ENCODE measurements at regions not wholly inside any gene's neighbourhood (a gene's known extent, or its start where the extent isn't known, plus 50 kb on each side); places are given as distances from the start of the nearest gene placed in this dataset.
A peak's percentile ranks its signal among the peaks of the same experiment; 100 is the strongest.

DNA sequence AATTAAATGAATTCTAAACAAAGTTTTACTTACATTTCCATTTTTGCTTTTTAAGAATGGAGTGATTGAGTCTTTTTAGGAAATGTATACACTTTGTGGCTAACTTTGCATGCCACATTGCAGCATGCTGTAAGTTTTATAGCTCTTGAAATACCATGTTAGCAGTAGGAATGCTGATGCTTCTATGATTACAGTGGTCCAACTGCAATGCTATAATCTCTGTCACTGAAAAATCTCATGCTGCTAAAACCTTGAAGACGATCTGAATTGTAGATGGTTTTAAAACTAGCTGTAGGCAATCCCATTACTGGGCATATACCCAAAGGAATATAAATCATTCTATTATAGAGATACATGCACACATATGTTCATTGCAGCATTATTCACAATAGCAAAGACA is 127.6 kb downstream of the WIF1 start:
- TF ChIP-seq FOSL1 (IDR thresholded peaks at IDR 0.05; ENCODE audit: insufficient read depth, low read depth, low read length) (no peak), RXRA (IDR thresholded peaks at IDR 0.05; ENCODE audit: insufficient read depth, low read depth, low read length) (no peak), GABPA (IDR thresholded peaks at IDR 0.05; ENCODE audit: borderline replicate concordance, insufficient read depth, low read length) (no peak), EZH2 (IDR thresholded peaks at IDR 0.05; ENCODE audit: low read depth, low read length, severe bottlenecking) (no peak), TCF12 (IDR thresholded peaks at IDR 0.05; ENCODE audit: low read depth, low read length) (no peak)
- Histone ChIP-seq H3K79me2 (ENCODE audit: control insufficient read depth in 1 of 2, insufficient read depth in 2 of 2, low read length in 2 of 2) (no peaks in the 10 kb centered on the region), H3K14ac (ENCODE audit: insufficient read length) (no peak overlapping the region), H3K4ac (replicated peaks; ENCODE audit: insufficient read length, low read depth, low read length) (no peak overlapping the region), H4K91ac (replicated peaks; ENCODE audit: insufficient read length, low read length) (peak overlapping the region; percentile 83), H4K20me1 (replicated peaks in 1 of 2; ENCODE audit: control insufficient read depth in 1 of 2, insufficient read depth in 2 of 2, low read length in 2 of 2) (no peaks in the 10 kb centered on the region), H3K36me3 (ENCODE audit: control insufficient read depth in 2 of 4, insufficient read depth in 4 of 4, low read length in 3 of 4) (peaks cover 0 to 16% (median 0%) of the 10 kb centered on the region in 4 experiments; a peak in 2 of 8 replicates), H3K18ac (ENCODE audit: extremely low read depth, low read length) (no peak overlapping the region), H2BK120ac (replicated peaks; ENCODE audit: low read depth, low read length) (peak overlapping the region; percentile 91), H2BK15ac (ENCODE audit: low read length) (no peak overlapping the region), H2AFZ (ENCODE audit: low read length) (no peak overlapping the region), H3K79me1 (ENCODE audit: low read depth, low read length) (no peaks in the 10 kb centered on the region; the same call in 1 of the 2 replicates), H2BK5ac (ENCODE audit: low read depth, low read length) (peak overlapping the region; percentile 54; the same call in 1 of the 2 replicates), H3K9me3 (ENCODE audit: insufficient read depth in 2 of 2, low read depth in 1 of 2, low read length in 1 of 2) (peaks cover 14 to 23% of the 10 kb centered on the region in 2 experiments), H3K27ac (ENCODE audit: low read depth, low read length) (no peak overlapping the region), H4K5ac (ENCODE audit: insufficient read length, low read depth, low read length) (peak overlapping the region; percentile 20), H3K4me1 (replicated peaks in 1 of 4; ENCODE audit: control insufficient read depth in 3 of 4, insufficient read depth in 4 of 4, low read length in 3 of 4) (peaks cover 0 to 12% (median 10%) of the 10 kb centered on the region in 4 experiments; a peak in 4 of 7 replicates), H3K23ac (ENCODE audit: insufficient read length) (no peak overlapping the region), H2AK5ac (ENCODE audit: low read depth, low read length) (no peak overlapping the region), H4K8ac (ENCODE audit: extremely low read depth, insufficient read depth, low read length) (no peak overlapping the region), H3K4me2 (ENCODE audit: insufficient read depth in 1 of 2, low read depth in 2 of 2, low read length in 2 of 2) (no peak overlapping the region), H3K4me3 (ENCODE audit: extremely low read depth in 1 of 4, insufficient read depth in 2 of 4, low read depth in 3 of 4, low read length in 4 of 4) (no peak overlapping the region), H3K23me2 (ENCODE audit: low read depth, low read length) (no peaks in the 10 kb centered on the region), H3K56ac (replicated peaks; ENCODE audit: insufficient read length, low read depth, low read length) (no peak overlapping the region), H2BK20ac (ENCODE audit: low read length) (peak overlapping the region; percentile 24), H2BK12ac (ENCODE audit: low read depth, low read length) (no peak overlapping the region), H3K9ac (replicated peaks in 1 of 4; ENCODE audit: extremely low read depth in 1 of 4, low read depth in 3 of 4, low read length in 3 of 4) (no peak overlapping the region), H3K27me3 (replicated peaks in 1 of 4; ENCODE audit: control insufficient read depth in 3 of 4, extremely low read depth in 1 of 4, insufficient read depth in 3 of 4, low read length in 3 of 4) (no peaks in the 10 kb centered on the region)
- FAIRE-seq (no peak), DNase-seq (ENCODE audit: low read depth in 1 of 2, low spot score in 2 of 2) (no peak)
- CTCF ChIA-PET (ENCODE audit: partially characterized antibody) = interaction anchor here (1.6 to 2.1 kb wide), 2 partner anchors 46 to 57 kb away, joined by 3 to 7 read pairs; no protein-coding TSS in a partner anchor
- WGBS, 2 experiments (ENCODE audit: extremely low coverage in 1 of 2, insufficient coverage in 1 of 2, insufficient read length in 1 of 2, insufficient replicate concordance in 2 of 2, low coverage in 1 of 2, low lambda C conversion rate in 2 of 2, missing lambda C conversion rate in 1 of 2) = 57% methylated on average over 1 of the region's 1 CpG; no CpG with 5 or more reads in 1 of the 2 experiments
- POLR2A ChIA-PET (ENCODE audit: partially characterized antibody) = no interaction called here
